ENCODE measurements at regions not wholly inside any gene's neighbourhood (a gene's known extent, or its start where the extent isn't known, plus 50 kb on each side); places are given as distances from the start of the nearest gene placed in this dataset.
A peak's percentile ranks its signal among the peaks of the same experiment; 100 is the strongest.

DNA sequence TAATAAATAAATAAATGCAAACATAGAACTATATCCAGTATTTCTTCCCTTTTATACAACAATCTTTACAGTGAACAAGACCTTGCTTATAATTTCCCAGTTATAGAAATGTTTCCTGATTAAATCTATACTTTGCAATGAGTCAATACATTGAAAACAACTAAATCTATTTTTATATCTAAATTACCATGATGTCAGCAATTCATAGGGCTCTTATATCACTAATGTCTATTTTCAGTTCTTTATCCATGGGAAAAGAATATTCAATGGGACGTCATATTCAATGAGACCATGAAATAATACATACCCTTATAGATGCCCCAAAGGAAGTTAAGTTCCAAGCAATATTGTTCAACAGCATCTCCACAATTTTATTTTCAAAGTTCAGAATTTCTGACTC, 359.9 kb downstream of the CASP12 start:
- H3K9ac ChIP-seq (ENCODE audit: low read depth, low read length), result no peak overlapping the region
- H3K27me3 ChIP-seq (ENCODE audit: insufficient read depth, low read length, poor library complexity), result no peaks in the 10 kb centered on the region
- DNase-seq (no peak), ATAC-seq (ENCODE audit: insufficient read depth, low read depth) (no peak)
- H3K4me2 ChIP-seq (ENCODE audit: insufficient read depth, low read length), result no peak overlapping the region
- H3K79me2 ChIP-seq (ENCODE audit: insufficient read depth, low read length), result no peaks in the 10 kb centered on the region
- no peak overlapping the region for H2AFZ ChIP-seq (ENCODE audit: low read depth, low read length)
- H4K20me1 ChIP-seq (ENCODE audit: insufficient read depth, low read length), result no peaks in the 10 kb centered on the region
- H3K36me3 ChIP-seq (ENCODE audit: insufficient read depth, low read length), result no peaks in the 10 kb centered on the region
- no peak overlapping the region for H3K27ac ChIP-seq (ENCODE audit: low read length)
- H3K4me3 ChIP-seq (ENCODE audit: low read depth in 1 of 2, low read length in 2 of 2), result no peak overlapping the region
- H3K9me3 ChIP-seq (ENCODE audit: insufficient read depth, low read length, severe bottlenecking), result no peaks in the 10 kb centered on the region
- no peaks in the 10 kb centered on the region for H3K4me1 ChIP-seq (ENCODE audit: insufficient read depth, low read length)
- TF ChIP-seq, protein P1, sequence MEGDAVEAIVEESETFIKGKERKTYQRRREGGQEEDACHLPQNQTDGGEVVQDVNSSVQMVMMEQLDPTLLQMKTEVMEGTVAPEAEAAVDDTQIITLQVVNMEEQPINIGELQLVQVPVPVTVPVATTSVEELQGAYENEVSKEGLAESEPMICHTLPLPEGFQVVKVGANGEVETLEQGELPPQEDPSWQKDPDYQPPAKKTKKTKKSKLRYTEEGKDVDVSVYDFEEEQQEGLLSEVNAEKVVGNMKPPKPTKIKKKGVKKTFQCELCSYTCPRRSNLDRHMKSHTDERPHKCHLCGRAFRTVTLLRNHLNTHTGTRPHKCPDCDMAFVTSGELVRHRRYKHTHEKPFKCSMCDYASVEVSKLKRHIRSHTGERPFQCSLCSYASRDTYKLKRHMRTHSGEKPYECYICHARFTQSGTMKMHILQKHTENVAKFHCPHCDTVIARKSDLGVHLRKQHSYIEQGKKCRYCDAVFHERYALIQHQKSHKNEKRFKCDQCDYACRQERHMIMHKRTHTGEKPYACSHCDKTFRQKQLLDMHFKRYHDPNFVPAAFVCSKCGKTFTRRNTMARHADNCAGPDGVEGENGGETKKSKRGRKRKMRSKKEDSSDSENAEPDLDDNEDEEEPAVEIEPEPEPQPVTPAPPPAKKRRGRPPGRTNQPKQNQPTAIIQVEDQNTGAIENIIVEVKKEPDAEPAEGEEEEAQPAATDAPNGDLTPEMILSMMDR (IDR thresholded peaks at IDR 0.05; ENCODE audit: borderline replicate concordance, extremely low read depth, low read length, poor library complexity, severe bottlenecking), result no peak
- TF ChIP-seq EZH2 (IDR thresholded peaks at IDR 0.05; ENCODE audit: borderline replicate concordance, low read depth, low read length, severe bottlenecking), result no peak

DNA sequence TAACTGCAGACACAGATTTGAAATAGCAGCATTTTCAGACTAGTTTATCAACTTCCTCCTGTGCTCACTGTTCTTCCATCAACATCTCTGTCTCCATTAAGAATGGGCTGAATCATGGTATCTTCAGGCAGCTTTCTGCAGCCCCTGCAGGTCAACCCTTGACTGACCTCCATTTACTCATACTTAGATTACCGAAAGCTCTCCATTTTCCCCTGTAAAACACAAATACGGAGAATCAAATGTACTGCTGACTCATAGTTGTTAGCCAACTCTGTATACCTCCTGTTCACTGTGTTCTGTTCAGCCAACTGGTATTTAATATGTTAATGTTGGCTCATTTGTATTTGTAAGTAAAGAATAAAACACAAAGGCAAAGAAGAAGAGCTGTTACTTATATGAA, 364.0 kb downstream of the CASP12 start:
- Histone ChIP-seq H3K4me2 (ENCODE audit: insufficient read depth, low read length) (no peak overlapping the region), H3K27ac (ENCODE audit: low read length) (no peak overlapping the region), H3K9me3 (ENCODE audit: insufficient read depth, low read length, severe bottlenecking) (no peaks in the 10 kb centered on the region), H3K4me3 (ENCODE audit: low read depth in 1 of 2, low read length in 2 of 2) (no peak overlapping the region), H3K27me3 (ENCODE audit: insufficient read depth, low read length, poor library complexity) (no peaks in the 10 kb centered on the region), H4K20me1 (ENCODE audit: insufficient read depth, low read length) (no peaks in the 10 kb centered on the region), H2AFZ (ENCODE audit: low read depth, low read length) (no peak overlapping the region), H3K36me3 (ENCODE audit: insufficient read depth, low read length) (no peaks in the 10 kb centered on the region), H3K4me1 (ENCODE audit: insufficient read depth, low read length) (no peaks in the 10 kb centered on the region), H3K9ac (ENCODE audit: low read depth, low read length) (no peak overlapping the region), H3K79me2 (ENCODE audit: insufficient read depth, low read length) (no peaks in the 10 kb centered on the region)
- ATAC-seq (ENCODE audit: insufficient read depth, low read depth) (no peak), DNase-seq (no peak)
- TF ChIP-seq EZH2 (IDR thresholded peaks at IDR 0.05; ENCODE audit: borderline replicate concordance, low read depth, low read length, severe bottlenecking), result no peak
- TF ChIP-seq, protein P1 (IDR thresholded peaks at IDR 0.05; ENCODE audit: borderline replicate concordance, extremely low read depth, low read length, poor library complexity, severe bottlenecking), result no peak

DNA sequence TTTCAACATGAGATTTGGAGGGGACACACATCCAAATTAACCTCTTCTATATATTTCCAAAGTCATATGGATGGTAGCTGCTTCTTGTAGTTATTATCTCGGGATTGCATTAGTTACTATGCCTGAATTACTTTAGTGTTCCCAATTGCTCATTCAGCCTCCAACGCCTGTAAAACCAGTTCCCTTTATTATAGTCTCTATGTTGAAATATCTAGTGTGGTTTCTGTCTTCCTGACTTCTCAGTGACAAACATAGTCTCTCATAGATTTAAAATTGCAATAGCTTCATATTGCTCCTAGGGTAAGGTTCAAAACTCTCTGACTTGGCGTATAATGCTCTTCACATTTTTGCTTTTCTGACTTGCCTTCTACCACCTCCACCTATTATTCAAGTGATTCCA, 366.4 kb downstream of the CASP12 start:
- H3K9me3 ChIP-seq (ENCODE audit: insufficient read depth, low read length, severe bottlenecking), result no peaks in the 10 kb centered on the region
- no peaks in the 10 kb centered on the region for H3K4me1 ChIP-seq (ENCODE audit: insufficient read depth, low read length)
- no peak overlapping the region for H3K4me2 ChIP-seq (ENCODE audit: insufficient read depth, low read length)
- H3K36me3 ChIP-seq (ENCODE audit: insufficient read depth, low read length), result no peaks in the 10 kb centered on the region
- no peak for DNase-seq
- no peak for ATAC-seq (ENCODE audit: insufficient read depth, low read depth)
- H3K79me2 ChIP-seq (ENCODE audit: insufficient read depth, low read length), result no peaks in the 10 kb centered on the region
- TF ChIP-seq, protein P1 (IDR thresholded peaks at IDR 0.05; ENCODE audit: borderline replicate concordance, extremely low read depth, low read length, poor library complexity, severe bottlenecking), result no peak
- no peak for TF ChIP-seq EZH2 (IDR thresholded peaks at IDR 0.05; ENCODE audit: borderline replicate concordance, low read depth, low read length, severe bottlenecking)
- no peak overlapping the region for H3K27ac ChIP-seq (ENCODE audit: low read length)
- no peak overlapping the region for H3K9ac ChIP-seq (ENCODE audit: low read depth, low read length)
- H2AFZ ChIP-seq (ENCODE audit: low read depth, low read length), result no peak overlapping the region
- no peaks in the 10 kb centered on the region for H3K27me3 ChIP-seq (ENCODE audit: insufficient read depth, low read length, poor library complexity)
- H4K20me1 ChIP-seq (ENCODE audit: insufficient read depth, low read length), result no peaks in the 10 kb centered on the region
- no peak overlapping the region for H3K4me3 ChIP-seq (ENCODE audit: low read depth in 1 of 2, low read length in 2 of 2)

DNA sequence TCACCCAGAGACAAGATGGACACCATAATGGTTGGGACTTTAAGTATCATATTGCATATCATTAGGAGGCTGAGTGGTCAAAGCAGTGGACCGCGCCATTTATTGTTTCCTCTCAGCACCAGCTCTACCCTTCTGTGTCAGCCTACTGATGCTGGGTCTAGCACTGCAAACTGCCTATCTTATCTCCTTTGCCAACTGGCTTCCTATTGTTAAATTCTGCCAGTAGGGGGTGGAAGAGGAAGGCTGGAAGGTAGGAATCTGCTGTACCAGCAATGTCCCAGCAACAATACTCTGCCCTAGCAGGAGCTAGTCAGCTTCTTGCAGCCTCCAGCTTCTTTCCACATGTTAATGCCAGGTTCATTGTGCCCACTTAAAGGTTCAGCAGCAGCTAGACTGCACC, 367.1 kb upstream of the PDGFD start:
- ATAC-seq (ENCODE audit: insufficient read depth, low read depth), result peak; percentile 63

More for the DNA sequence above, 367.1 kb upstream of the PDGFD start:
- Histone ChIP-seq H3K4me1 (ENCODE audit: insufficient read depth, low read length) (no peaks in the 10 kb centered on the region), H3K9ac (ENCODE audit: low read depth, low read length) (no peak overlapping the region), H3K4me3 (ENCODE audit: low read depth in 1 of 2, low read length in 2 of 2) (no peak overlapping the region), H2AFZ (ENCODE audit: low read depth, low read length) (no peak overlapping the region), H3K79me2 (ENCODE audit: insufficient read depth, low read length) (no peaks in the 10 kb centered on the region), H3K27ac (ENCODE audit: low read length) (no peak overlapping the region), H4K20me1 (ENCODE audit: insufficient read depth, low read length) (no peaks in the 10 kb centered on the region), H3K36me3 (ENCODE audit: insufficient read depth, low read length) (no peaks in the 10 kb centered on the region), H3K4me2 (ENCODE audit: insufficient read depth, low read length) (no peak overlapping the region), H3K27me3 (ENCODE audit: insufficient read depth, low read length, poor library complexity) (no peaks in the 10 kb centered on the region), H3K9me3 (ENCODE audit: insufficient read depth, low read length, severe bottlenecking) (no peaks in the 10 kb centered on the region)
- DNase-seq, result peak; percentile 18
- TF ChIP-seq EZH2 (IDR thresholded peaks at IDR 0.05; ENCODE audit: borderline replicate concordance, low read depth, low read length, severe bottlenecking), result no peak
- TF ChIP-seq, protein P1 (IDR thresholded peaks at IDR 0.05; ENCODE audit: borderline replicate concordance, extremely low read depth, low read length, poor library complexity, severe bottlenecking), result peak; percentile 58

All from DND-41 (cell line).